OCI-LY1 (cell line): ENCODE measurements at regions not wholly inside any gene's neighbourhood (a gene's known extent, or its start where the extent isn't known, plus 50 kb on each side); places are given as distances from the start of the nearest gene placed in this dataset.

Experiments used
- EZH2 ChIP-seq: fragments of 200-600 bp; sonication (generic), shearing (Covaris generic); IDR thresholded peaks from 2 replicates; pipeline ENCODE4 v1.8.0; 2017; ENCODE audit warnings: borderline replicate concordance, mixed run types, mild to moderate bottlenecking, antibody characterized with exemption, low read length, moderate library complexity, mixed read lengths
- TF ChIP-seq, protein P1 (sequence below): fragments of 200-600 bp; sonication (generic), shearing (Covaris generic); IDR thresholded peaks from 2 replicates; pipeline ENCODE4 v1.5.1; 2017; ENCODE audit warnings: mild to moderate bottlenecking, antibody characterized with exemption, low read length, moderate library complexity, mixed read lengths

DNA sequence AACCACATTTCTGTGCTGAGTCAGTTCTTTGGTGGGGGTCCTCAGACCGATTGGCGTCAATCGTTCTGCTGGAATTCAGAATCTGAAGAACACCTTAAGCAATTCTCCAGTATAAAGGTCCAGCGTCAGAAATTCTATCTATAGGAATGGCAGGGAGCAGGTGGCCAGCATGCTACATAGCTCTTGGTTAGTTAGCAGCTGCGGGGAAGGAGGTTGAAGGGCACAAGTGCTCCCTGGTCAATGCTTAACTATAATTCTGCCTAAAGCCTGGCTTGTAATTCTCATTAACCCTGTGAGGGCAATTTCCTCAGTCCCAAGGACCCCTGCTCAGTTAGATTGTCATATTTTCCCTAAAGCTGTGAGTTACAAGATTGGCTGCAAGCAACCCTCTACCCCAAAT lies 54.3 kb upstream of the GALNT2 start:
- TF ChIP-seq, protein P1, sequence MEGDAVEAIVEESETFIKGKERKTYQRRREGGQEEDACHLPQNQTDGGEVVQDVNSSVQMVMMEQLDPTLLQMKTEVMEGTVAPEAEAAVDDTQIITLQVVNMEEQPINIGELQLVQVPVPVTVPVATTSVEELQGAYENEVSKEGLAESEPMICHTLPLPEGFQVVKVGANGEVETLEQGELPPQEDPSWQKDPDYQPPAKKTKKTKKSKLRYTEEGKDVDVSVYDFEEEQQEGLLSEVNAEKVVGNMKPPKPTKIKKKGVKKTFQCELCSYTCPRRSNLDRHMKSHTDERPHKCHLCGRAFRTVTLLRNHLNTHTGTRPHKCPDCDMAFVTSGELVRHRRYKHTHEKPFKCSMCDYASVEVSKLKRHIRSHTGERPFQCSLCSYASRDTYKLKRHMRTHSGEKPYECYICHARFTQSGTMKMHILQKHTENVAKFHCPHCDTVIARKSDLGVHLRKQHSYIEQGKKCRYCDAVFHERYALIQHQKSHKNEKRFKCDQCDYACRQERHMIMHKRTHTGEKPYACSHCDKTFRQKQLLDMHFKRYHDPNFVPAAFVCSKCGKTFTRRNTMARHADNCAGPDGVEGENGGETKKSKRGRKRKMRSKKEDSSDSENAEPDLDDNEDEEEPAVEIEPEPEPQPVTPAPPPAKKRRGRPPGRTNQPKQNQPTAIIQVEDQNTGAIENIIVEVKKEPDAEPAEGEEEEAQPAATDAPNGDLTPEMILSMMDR, result no peak
- no peak for TF ChIP-seq EZH2
